ENCODE measurements at regions not wholly inside any gene's neighbourhood (a gene's known extent, or its start where the extent isn't known, plus 50 kb on each side); places are given as distances from the start of the nearest gene placed in this dataset.

GRCh38 chr1:60245324-60245723 lies 171.8 kb upstream of the C1orf87 start:
- H3K4me3 ChIP-seq (ENCODE audit: low read length): no peak overlapping the region
- H3K36me3 ChIP-seq (ENCODE audit: insufficient read depth, low read depth, low read length): no peaks in the 10 kb centered on the region
- H3K27ac ChIP-seq (ENCODE audit: low read length): no peak overlapping the region
- no peaks in the 10 kb centered on the region for H3K27me3 ChIP-seq (ENCODE audit: insufficient read depth, low read length)
- no peaks in the 10 kb centered on the region for H3K4me1 ChIP-seq (ENCODE audit: insufficient read depth, low read length)
- no peaks in the 10 kb centered on the region for H3K9me3 ChIP-seq (ENCODE audit: insufficient read depth, low read depth, low read length)
- no peak overlapping the region for H3K9ac ChIP-seq (ENCODE audit: low read depth, low read length)

- H3K27ac ChIP-seq (ENCODE audit: low read length): no peak overlapping the region
- no peak overlapping the region for H3K4me3 ChIP-seq (ENCODE audit: low read length)
- no peaks in the 10 kb centered on the region for H3K9me3 ChIP-seq (ENCODE audit: insufficient read depth, low read depth, low read length)
- no peaks in the 10 kb centered on the region for H3K4me1 ChIP-seq (ENCODE audit: insufficient read depth, low read length)
- H3K36me3 ChIP-seq (ENCODE audit: insufficient read depth, low read depth, low read length): no peaks in the 10 kb centered on the region
- no peaks in the 10 kb centered on the region for H3K27me3 ChIP-seq (ENCODE audit: insufficient read depth, low read length)
- no peak overlapping the region for H3K9ac ChIP-seq (ENCODE audit: low read depth, low read length)
Observed at GRCh38 chr1:60244906-60245305, 171.3 kb upstream of the C1orf87 start.

DNA sequence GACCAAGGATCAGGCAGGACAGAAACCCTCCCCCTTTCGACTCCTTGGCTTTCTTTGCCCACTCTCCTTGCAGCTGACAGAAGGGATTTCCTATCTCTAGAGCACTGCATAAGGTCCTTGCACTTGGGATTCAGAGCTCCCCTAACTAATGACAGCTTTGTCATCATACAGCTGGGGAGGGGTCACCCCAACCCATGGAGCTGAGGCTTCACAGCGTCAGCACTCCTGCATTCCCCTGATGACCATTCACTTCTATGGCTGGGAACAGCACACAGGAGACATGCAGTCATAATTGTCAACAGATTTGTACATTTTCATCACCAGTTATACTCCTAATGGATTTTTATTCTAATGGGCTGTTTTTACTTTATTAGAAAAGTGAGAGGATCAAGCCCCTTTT lies 161.7 kb upstream of the C1orf87 start:
- H3K9me3 ChIP-seq (ENCODE audit: insufficient read depth, low read depth, low read length): no peaks in the 10 kb centered on the region
- H3K36me3 ChIP-seq (ENCODE audit: insufficient read depth, low read depth, low read length): no peaks in the 10 kb centered on the region
- no peak overlapping the region for H3K4me3 ChIP-seq (ENCODE audit: low read length)
- no peak overlapping the region for H3K9ac ChIP-seq (ENCODE audit: low read depth, low read length)
- no peaks in the 10 kb centered on the region for H3K4me1 ChIP-seq (ENCODE audit: insufficient read depth, low read length)
- H3K27me3 ChIP-seq (ENCODE audit: insufficient read depth, low read length): no peaks in the 10 kb centered on the region
- H3K27ac ChIP-seq (ENCODE audit: low read length): no peak overlapping the region

DNA sequence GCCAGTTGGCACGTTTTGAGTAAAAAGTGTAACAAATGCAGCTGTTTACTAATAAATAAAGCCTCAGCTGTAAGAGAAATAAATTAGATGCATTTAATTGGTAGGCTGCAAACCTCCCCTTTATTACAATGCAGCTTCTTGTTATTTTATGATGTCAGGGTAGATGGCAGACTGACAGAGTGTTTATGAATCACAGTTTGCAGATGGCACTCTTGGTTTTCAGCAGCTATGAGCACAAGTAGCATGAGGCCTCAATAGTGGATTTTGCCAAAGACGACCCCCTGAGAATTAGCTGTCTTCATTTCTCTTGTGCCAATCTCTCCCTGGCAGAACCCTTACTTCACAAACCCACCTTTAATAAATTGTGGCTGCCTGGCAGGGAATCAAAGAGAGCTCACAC lies 161.2 kb upstream of the C1orf87 start:
- H3K36me3 ChIP-seq (ENCODE audit: insufficient read depth, low read depth, low read length): no peaks in the 10 kb centered on the region
- no peaks in the 10 kb centered on the region for H3K9me3 ChIP-seq (ENCODE audit: insufficient read depth, low read depth, low read length)

GRCh38 chr1:60229821-60230220 lies 156.3 kb upstream of the C1orf87 start:
- H3K9me3 ChIP-seq (ENCODE audit: insufficient read depth, low read depth, low read length): no peaks in the 10 kb centered on the region; the same call in 1 of the 2 replicates
- H3K9ac ChIP-seq (ENCODE audit: low read depth, low read length): no peak overlapping the region
- H3K4me1 ChIP-seq (ENCODE audit: insufficient read depth, low read length): no peaks in the 10 kb centered on the region
- no peak overlapping the region for H3K27ac ChIP-seq (ENCODE audit: low read length)
- H3K36me3 ChIP-seq (ENCODE audit: insufficient read depth, low read depth, low read length): no peaks in the 10 kb centered on the region
- no peak overlapping the region for H3K4me3 ChIP-seq (ENCODE audit: low read length)
- H3K27me3 ChIP-seq (ENCODE audit: insufficient read depth, low read length): no peaks in the 10 kb centered on the region

More for the DNA sequence above, 161.2 kb upstream of the C1orf87 start:
- H3K4me3 ChIP-seq (ENCODE audit: low read length): no peak overlapping the region
- no peak overlapping the region for H3K9ac ChIP-seq (ENCODE audit: low read depth, low read length)
- H3K4me1 ChIP-seq (ENCODE audit: insufficient read depth, low read length): no peaks in the 10 kb centered on the region
- H3K27me3 ChIP-seq (ENCODE audit: insufficient read depth, low read length): no peaks in the 10 kb centered on the region
- H3K27ac ChIP-seq (ENCODE audit: low read length): no peak overlapping the region

DNA sequence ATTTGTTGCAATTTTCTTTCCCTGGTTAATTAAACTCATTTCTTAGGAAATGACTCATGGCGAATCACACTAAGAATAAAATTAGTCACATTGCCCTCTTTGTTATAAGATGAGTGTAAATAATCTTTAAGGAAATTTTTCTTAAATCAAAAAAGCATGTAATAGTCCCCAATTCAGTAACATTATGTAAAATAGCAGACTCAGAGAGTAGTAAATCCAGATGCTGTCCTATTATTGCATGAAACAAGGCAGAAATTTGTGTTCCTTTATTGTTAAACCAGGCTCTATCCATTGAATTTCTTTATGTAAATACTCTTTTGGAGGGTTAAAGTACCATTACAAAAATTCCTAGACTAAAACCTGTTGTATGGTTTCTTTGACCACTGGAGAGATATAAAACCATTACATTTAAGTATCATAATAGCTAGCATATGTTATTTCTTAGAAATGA lies 154.5 kb upstream of the C1orf87 start:
- Histone ChIP-seq H3K27me3 (ENCODE audit: insufficient read depth, low read length) (no peaks in the 10 kb centered on the region), H3K27ac (ENCODE audit: low read length) (no peak overlapping the region), H3K36me3 (ENCODE audit: insufficient read depth, low read depth, low read length) (no peaks in the 10 kb centered on the region), H3K9me3 (ENCODE audit: insufficient read depth, low read depth, low read length) (no peaks in the 10 kb centered on the region; the same call in 1 of the 2 replicates), H3K4me3 (ENCODE audit: low read length) (no peak overlapping the region), H3K4me1 (ENCODE audit: insufficient read depth, low read length) (no peaks in the 10 kb centered on the region), H3K9ac (ENCODE audit: low read depth, low read length) (no peak overlapping the region)

DNA sequence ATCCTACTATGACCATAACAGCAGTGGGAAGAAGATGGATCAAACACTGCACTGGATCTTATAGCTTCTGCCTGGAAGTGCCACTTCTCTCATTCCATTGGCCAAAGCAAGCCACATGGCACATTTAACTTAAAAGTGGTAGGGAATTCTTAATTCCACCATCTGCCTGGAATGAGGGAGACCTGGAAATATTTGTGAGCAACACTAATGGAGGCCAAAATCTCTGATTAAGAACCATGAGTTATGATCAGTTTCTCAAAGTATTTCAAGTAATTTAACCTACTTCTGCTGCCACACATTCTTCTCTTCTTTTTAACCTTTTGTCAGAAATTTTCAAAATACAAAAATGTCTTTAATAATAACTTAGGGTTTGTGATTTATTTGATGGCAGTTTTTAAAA lies 154.0 kb upstream of the C1orf87 start:
- H3K36me3 ChIP-seq (ENCODE audit: insufficient read depth, low read depth, low read length): no peaks in the 10 kb centered on the region
- no peaks in the 10 kb centered on the region for H3K27me3 ChIP-seq (ENCODE audit: insufficient read depth, low read length)

DNA sequence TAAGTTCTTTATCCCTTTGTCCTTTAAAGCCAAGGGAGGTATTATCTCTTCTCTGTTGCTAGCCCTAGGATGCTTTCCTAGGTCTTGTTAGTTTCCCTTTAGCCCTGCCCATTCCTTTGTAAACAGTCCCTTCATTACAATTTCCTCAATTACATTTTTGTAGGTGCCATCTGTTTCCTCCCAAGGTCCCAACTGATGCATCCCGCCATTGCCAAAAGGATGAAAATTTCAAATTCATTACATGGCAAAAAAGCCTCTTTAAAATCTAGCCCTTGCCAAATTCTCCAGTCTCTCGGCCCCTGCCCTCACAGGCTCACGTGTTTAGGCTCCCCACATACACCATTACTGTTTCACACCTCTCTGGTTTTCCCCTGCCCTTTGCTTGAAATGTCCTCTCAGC lies 151.9 kb upstream of the C1orf87 start:
- Histone ChIP-seq H3K9me3 (ENCODE audit: insufficient read depth, low read depth, low read length) (no peaks in the 10 kb centered on the region; the same call in 1 of the 2 replicates), H3K4me3 (ENCODE audit: low read length) (no peak overlapping the region), H3K4me1 (ENCODE audit: insufficient read depth, low read length) (no peaks in the 10 kb centered on the region), H3K36me3 (ENCODE audit: insufficient read depth, low read depth, low read length) (no peaks in the 10 kb centered on the region), H3K27ac (ENCODE audit: low read length) (no peak overlapping the region), H3K9ac (ENCODE audit: low read depth, low read length) (no peak overlapping the region), H3K27me3 (ENCODE audit: insufficient read depth, low read length) (no peaks in the 10 kb centered on the region)

More for the DNA sequence above, 154.0 kb upstream of the C1orf87 start:
- H3K4me1 ChIP-seq (ENCODE audit: insufficient read depth, low read length): no peaks in the 10 kb centered on the region
- H3K4me3 ChIP-seq (ENCODE audit: low read length): no peak overlapping the region
- H3K9ac ChIP-seq (ENCODE audit: low read depth, low read length): no peak overlapping the region
- no peak overlapping the region for H3K27ac ChIP-seq (ENCODE audit: low read length)
- H3K9me3 ChIP-seq (ENCODE audit: insufficient read depth, low read depth, low read length): no peaks in the 10 kb centered on the region; the same call in 1 of the 2 replicates

GRCh38 chr1:60224523-60224922 lies 151.0 kb upstream of the C1orf87 start:
- no peaks in the 10 kb centered on the region for H3K27me3 ChIP-seq (ENCODE audit: insufficient read depth, low read length)
- H3K36me3 ChIP-seq (ENCODE audit: insufficient read depth, low read depth, low read length): no peaks in the 10 kb centered on the region

GRCh38 chr1:60223158-60223557 lies 149.6 kb upstream of the C1orf87 start:
- Histone ChIP-seq H3K9me3 (ENCODE audit: insufficient read depth, low read depth, low read length) (no peaks in the 10 kb centered on the region; the same call in 1 of the 2 replicates), H3K27ac (ENCODE audit: low read length) (no peak overlapping the region), H3K4me3 (ENCODE audit: low read length) (no peak overlapping the region), H3K27me3 (ENCODE audit: insufficient read depth, low read length) (no peaks in the 10 kb centered on the region), H3K36me3 (ENCODE audit: insufficient read depth, low read depth, low read length) (no peaks in the 10 kb centered on the region), H3K4me1 (ENCODE audit: insufficient read depth, low read length) (no peaks in the 10 kb centered on the region), H3K9ac (ENCODE audit: low read depth, low read length) (no peak overlapping the region)

More at GRCh38 chr1:60224523-60224922, 151.0 kb upstream of the C1orf87 start:
- Histone ChIP-seq H3K9ac (ENCODE audit: low read depth, low read length) (no peak overlapping the region), H3K4me3 (ENCODE audit: low read length) (no peak overlapping the region), H3K9me3 (ENCODE audit: insufficient read depth, low read depth, low read length) (no peaks in the 10 kb centered on the region; the same call in 1 of the 2 replicates), H3K4me1 (ENCODE audit: insufficient read depth, low read length) (no peaks in the 10 kb centered on the region), H3K27ac (ENCODE audit: low read length) (no peak overlapping the region)

DNA sequence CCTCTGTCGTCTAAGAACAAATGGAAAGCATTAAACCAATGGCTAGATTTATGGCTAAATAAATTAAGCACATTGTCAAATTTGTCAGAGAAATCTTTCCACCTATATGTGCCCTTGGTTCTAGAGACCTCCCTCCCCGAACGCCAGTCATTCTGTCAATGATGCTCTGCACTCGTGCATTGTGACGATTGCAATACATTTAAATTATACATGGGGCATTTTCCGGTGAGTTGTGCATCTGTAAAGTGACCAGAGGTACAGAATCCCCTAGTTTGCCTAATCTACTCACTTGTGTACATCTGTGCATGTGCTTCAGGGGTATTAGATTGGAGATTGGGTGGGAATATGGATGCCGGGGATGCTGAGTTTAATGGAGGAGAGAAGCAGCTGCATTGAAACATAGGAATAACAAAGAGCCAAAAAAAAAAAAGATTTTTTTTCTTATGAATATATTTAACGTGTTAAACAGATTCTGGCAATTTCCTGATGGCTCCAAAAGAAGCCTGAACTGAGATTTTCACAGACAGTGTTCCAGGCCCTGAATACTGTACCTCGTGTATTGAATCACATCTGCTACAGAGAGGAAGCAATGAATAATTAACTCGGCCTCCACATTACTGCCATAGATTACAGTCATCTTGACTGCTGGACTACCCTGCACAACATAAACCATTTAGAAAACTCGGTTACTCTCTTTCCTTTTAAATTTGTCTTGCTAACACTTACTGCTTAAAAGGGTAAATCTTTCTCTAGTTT lies 149.0 kb upstream of the C1orf87 start:
- Histone ChIP-seq H3K27me3 (ENCODE audit: insufficient read depth, low read length) (no peaks in the 10 kb centered on the region), H3K4me1 (ENCODE audit: insufficient read depth, low read length) (no peaks in the 10 kb centered on the region), H3K27ac (ENCODE audit: low read length) (no peak overlapping the region), H3K9ac (ENCODE audit: low read depth, low read length) (no peak overlapping the region), H3K4me3 (ENCODE audit: low read length) (no peak overlapping the region), H3K36me3 (ENCODE audit: insufficient read depth, low read depth, low read length) (no peaks in the 10 kb centered on the region), H3K9me3 (ENCODE audit: insufficient read depth, low read depth, low read length) (no peaks in the 10 kb centered on the region)

GRCh38 chr1:60213253-60213652 lies 139.7 kb upstream of the C1orf87 start:
- Histone ChIP-seq H3K4me1 (ENCODE audit: insufficient read depth, low read length) (no peaks in the 10 kb centered on the region), H3K4me3 (ENCODE audit: low read length) (no peak overlapping the region), H3K27ac (ENCODE audit: low read length) (no peak overlapping the region), H3K9me3 (ENCODE audit: insufficient read depth, low read depth, low read length) (no peaks in the 10 kb centered on the region), H3K36me3 (ENCODE audit: insufficient read depth, low read depth, low read length) (no peaks in the 10 kb centered on the region), H3K27me3 (ENCODE audit: insufficient read depth, low read length) (no peaks in the 10 kb centered on the region), H3K9ac (ENCODE audit: low read depth, low read length) (no peak overlapping the region)

All from iPS-20b (cell line).